Fibroblast of lung (primary cell): ENCODE measurements at regions not wholly inside any gene's neighbourhood (a gene's known extent, or its start where the extent isn't known, plus 50 kb on each side); places are given as distances from the start of the nearest gene placed in this dataset.

Experiments
- DNase-seq, 2 donors: peaks; one replicate each; pipeline versions ENCODE4 v3.0.0 to v3.0.0-alpha.2; 2010; ENCODE audit warnings: low read depth in 2 of 2
- H2AFZ ChIP-seq: 2 replicates; pipeline ENCODE4 v1.5.1; 2012; ENCODE audit warnings: low read length, control low read depth, inconsistent platforms
- H3K27ac ChIP-seq: 2 replicates; pipeline ENCODE4 v1.5.1; 2011; ENCODE audit warnings: low read length, control low read depth; ENCODE audit not compliant: insufficient read depth
- H3K27me3 ChIP-seq: 2 replicates; pipeline ENCODE4 v1.5.1; 2011; ENCODE audit warnings: mild to moderate bottlenecking, low read length; ENCODE audit not compliant: control insufficient read depth, insufficient read depth
- H3K36me3 ChIP-seq: 2 replicates; pipeline ENCODE4 v1.5.1; 2011; ENCODE audit warnings: low read length; ENCODE audit not compliant: control insufficient read depth, insufficient read depth
- H3K4me1 ChIP-seq: 2 replicates; pipeline ENCODE4 v1.5.1; 2011; ENCODE audit warnings: low read length; ENCODE audit not compliant: control insufficient read depth, insufficient read depth; ENCODE audit errors: extremely low read depth
- H3K4me2 ChIP-seq: 2 replicates; pipeline ENCODE4 v1.5.1; 2011; ENCODE audit warnings: low read length, control low read depth; ENCODE audit not compliant: insufficient read depth; ENCODE audit errors: extremely low read depth
- H3K4me3 ChIP-seq, 4 experiments: fragments of 200-600 bp in 1 of 4; sonication (generic) in 1 of 4; replicated peaks in 1 of 4; 2 replicates each; pipeline ENCODE4 v1.5.1; 2011 to 2016; ENCODE audit warnings: low read length in 4 of 4, low read depth in 3 of 4, mild to moderate bottlenecking in 3 of 4, control low read depth in 2 of 4, inconsistent platforms in 1 of 4, mixed read lengths in 1 of 4; ENCODE audit not compliant: insufficient read depth in 1 of 4; ENCODE audit errors: control extremely low read depth in 1 of 4
- H3K79me2 ChIP-seq: 2 replicates; pipeline ENCODE4 v1.5.1; 2012; ENCODE audit warnings: mild to moderate bottlenecking, low read length, inconsistent platforms; ENCODE audit not compliant: control insufficient read depth, insufficient read depth
- H3K9ac ChIP-seq: 2 replicates; pipeline ENCODE4 v1.5.1; 2011; ENCODE audit warnings: mild to moderate bottlenecking, low read length, control low read depth; ENCODE audit not compliant: insufficient read depth
- H3K9me3 ChIP-seq: 2 replicates; pipeline ENCODE4 v1.5.1; 2012; ENCODE audit warnings: low read depth, low read length; ENCODE audit not compliant: control insufficient read depth, insufficient read depth
- H4K20me1 ChIP-seq: 2 replicates; pipeline ENCODE4 v1.5.1; 2011; ENCODE audit warnings: low read length; ENCODE audit not compliant: control insufficient read depth, insufficient read depth; ENCODE audit errors: extremely low read depth
- CTCF ChIP-seq, 2 donors: IDR thresholded peaks in 1 of 2; conservative IDR thresholded peaks in 1 of 2; 1 replicate in 1 of 2; 2 replicates in 1 of 2; pipeline ENCODE4 v1.5.1; 2011 to 2012; ENCODE audit warnings: low read length in 2 of 2, control low read depth in 1 of 2, inconsistent platforms in 1 of 2, low read depth in 1 of 2, mild to moderate bottlenecking in 1 of 2
- EZH2 ChIP-seq: IDR thresholded peaks from 2 replicates; pipeline ENCODE4 v1.5.1; 2012; ENCODE audit warnings: low read length, control low read depth, mild to moderate bottlenecking; ENCODE audit errors: missing control alignments

GRCh38 chr5:138653502-138653901 lies 78.3 kb upstream of the HSPA9 start:
- Histone ChIP-seq H3K4me1 (peaks cover 2% of the 10 kb centered on the region), H3K9ac (no peak overlapping the region), H3K4me2 (no peak overlapping the region), H3K79me2 (no peaks in the 10 kb centered on the region), H3K9me3 (no peaks in the 10 kb centered on the region), H3K4me3 (no peak overlapping the region), H3K36me3 (no peaks in the 10 kb centered on the region), H2AFZ (no peak overlapping the region), H3K27me3 (peaks cover 12% of the 10 kb centered on the region), H4K20me1 (no peaks in the 10 kb centered on the region), H3K27ac (no peak overlapping the region)
- TF ChIP-seq CTCF (conservative IDR thresholded peaks at IDR 0.05 in 1 of 2, IDR thresholded peaks at IDR 0.05 in 1 of 2; ENCODE audit: low read depth in 1 of 2, low read length in 2 of 2), result peak; percentile 28 to 38
- no peak for TF ChIP-seq EZH2
- DNase-seq, result peak in 1 of 2 donors; percentile 20

- H3K27ac ChIP-seq, result no peak overlapping the region
- no peak for DNase-seq
- TF ChIP-seq CTCF (conservative IDR thresholded peaks at IDR 0.05 in 1 of 2, IDR thresholded peaks at IDR 0.05 in 1 of 2; ENCODE audit: low read depth in 1 of 2, low read length in 2 of 2) (no peak), EZH2 (no peak)
- no peak overlapping the region for H2AFZ ChIP-seq
- peaks cover 2% of the 10 kb centered on the region for H3K4me1 ChIP-seq
- H3K4me2 ChIP-seq, result no peak overlapping the region
- no peaks in the 10 kb centered on the region for H3K9me3 ChIP-seq
- H3K9ac ChIP-seq, result no peak overlapping the region
- no peaks in the 10 kb centered on the region for H3K79me2 ChIP-seq
- H3K27me3 ChIP-seq, result peaks cover 13% of the 10 kb centered on the region
- H3K4me3 ChIP-seq, result no peak overlapping the region
- H4K20me1 ChIP-seq, result no peaks in the 10 kb centered on the region
- H3K36me3 ChIP-seq, result no peaks in the 10 kb centered on the region
Measured at GRCh38 chr5:138651767-138652117, 76.5 kb upstream of the HSPA9 start.

- H2AFZ ChIP-seq, result no peak overlapping the region
- no peaks in the 10 kb centered on the region for H4K20me1 ChIP-seq
- no peak overlapping the region for H3K9ac ChIP-seq
- H3K4me2 ChIP-seq, result no peak overlapping the region
- peaks cover 2% of the 10 kb centered on the region for H3K4me1 ChIP-seq
- no peaks in the 10 kb centered on the region for H3K9me3 ChIP-seq
- no peak overlapping the region for H3K27ac ChIP-seq
- TF ChIP-seq EZH2, result no peak
- no peak for TF ChIP-seq CTCF (conservative IDR thresholded peaks at IDR 0.05 in 1 of 2, IDR thresholded peaks at IDR 0.05 in 1 of 2; ENCODE audit: low read depth in 1 of 2, low read length in 2 of 2)
- no peaks in the 10 kb centered on the region for H3K36me3 ChIP-seq
- peaks cover 13% of the 10 kb centered on the region for H3K27me3 ChIP-seq
- no peaks in the 10 kb centered on the region for H3K79me2 ChIP-seq
- H3K4me3 ChIP-seq, result no peak overlapping the region
- DNase-seq, result no peak
Measured at GRCh38 chr5:138651058-138651766, 76.0 kb upstream of the HSPA9 start.
